Nephron (organoid): ENCODE measurements at regions not wholly inside any gene's neighbourhood (a gene's known extent, or its start where the extent isn't known, plus 50 kb on each side); places are given as distances from the start of the nearest gene placed in this dataset.

ENCODE experiments used
- H3K27ac Mint-ChIP-seq, 3 experiments: 2 replicates each; pipeline ENCODE4 v1.8.0; 2020; ENCODE audit warnings: mixed read lengths in 3 of 3, mild to moderate bottlenecking in 2 of 3, moderate library complexity in 1 of 3
- H3K27me3 Mint-ChIP-seq: 2 replicates; pipeline ENCODE4 v1.8.0; 2021; ENCODE audit warnings: low read depth, mild to moderate bottlenecking, moderate library complexity, mixed read lengths
- H3K36me3 Mint-ChIP-seq: 2 replicates; pipeline ENCODE4 v1.8.0; 2020; ENCODE audit warnings: low read depth, mixed read lengths
- H3K4me1 Mint-ChIP-seq: 2 replicates; pipeline ENCODE4 v1.8.0; 2020; ENCODE audit warnings: mixed read lengths
- H3K4me3 Mint-ChIP-seq, 3 experiments: 2 replicates each; pipeline ENCODE4 v1.8.0; 2020; ENCODE audit warnings: mild to moderate bottlenecking in 3 of 3, mixed read lengths in 3 of 3, moderate library complexity in 2 of 3
- H3K9me3 Mint-ChIP-seq: 2 replicates; pipeline ENCODE4 v1.8.0; 2020; ENCODE audit warnings: mixed read lengths
- TF ChIP-seq, protein P1 (sequence below), 3 experiments: fragments of 200-600 bp; sonication (generic); IDR thresholded peaks; one replicate each; pipeline ENCODE4 v1.5.0; 2021; ENCODE audit warnings: antibody characterized with exemption in 3 of 3; ENCODE audit not compliant: unreplicated experiment in 3 of 3

DNA sequence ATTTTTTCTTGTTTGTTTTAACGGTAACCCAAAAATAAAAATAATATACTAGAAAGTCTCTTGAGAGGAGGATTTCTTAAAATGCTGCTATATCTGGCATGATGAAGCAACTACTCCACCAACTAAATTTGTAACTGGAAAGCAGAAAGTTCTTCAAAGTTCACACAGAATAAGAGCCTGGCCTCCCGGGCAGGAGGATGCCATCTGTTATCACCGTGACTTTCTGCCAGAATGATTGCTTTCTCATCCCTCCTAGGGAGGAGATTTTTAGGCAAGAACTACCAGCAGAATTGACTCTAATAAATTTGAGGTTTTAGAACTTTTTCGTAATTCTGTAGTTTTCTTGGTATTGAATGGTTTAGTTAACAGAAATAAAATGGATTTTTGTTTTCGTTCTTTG lies 464.6 kb upstream of the ACTBL2 start:
- no peaks in the 10 kb centered on the region for H3K4me1 Mint-ChIP-seq
- no peaks in the 10 kb centered on the region for H3K36me3 Mint-ChIP-seq
- TF ChIP-seq, protein P1, sequence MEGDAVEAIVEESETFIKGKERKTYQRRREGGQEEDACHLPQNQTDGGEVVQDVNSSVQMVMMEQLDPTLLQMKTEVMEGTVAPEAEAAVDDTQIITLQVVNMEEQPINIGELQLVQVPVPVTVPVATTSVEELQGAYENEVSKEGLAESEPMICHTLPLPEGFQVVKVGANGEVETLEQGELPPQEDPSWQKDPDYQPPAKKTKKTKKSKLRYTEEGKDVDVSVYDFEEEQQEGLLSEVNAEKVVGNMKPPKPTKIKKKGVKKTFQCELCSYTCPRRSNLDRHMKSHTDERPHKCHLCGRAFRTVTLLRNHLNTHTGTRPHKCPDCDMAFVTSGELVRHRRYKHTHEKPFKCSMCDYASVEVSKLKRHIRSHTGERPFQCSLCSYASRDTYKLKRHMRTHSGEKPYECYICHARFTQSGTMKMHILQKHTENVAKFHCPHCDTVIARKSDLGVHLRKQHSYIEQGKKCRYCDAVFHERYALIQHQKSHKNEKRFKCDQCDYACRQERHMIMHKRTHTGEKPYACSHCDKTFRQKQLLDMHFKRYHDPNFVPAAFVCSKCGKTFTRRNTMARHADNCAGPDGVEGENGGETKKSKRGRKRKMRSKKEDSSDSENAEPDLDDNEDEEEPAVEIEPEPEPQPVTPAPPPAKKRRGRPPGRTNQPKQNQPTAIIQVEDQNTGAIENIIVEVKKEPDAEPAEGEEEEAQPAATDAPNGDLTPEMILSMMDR (IDR thresholded peaks at IDR 0.05; ENCODE audit: unreplicated experiment in 3 of 3): no peak
- no peak overlapping the region for H3K4me3 Mint-ChIP-seq
- peaks cover 12% of the 10 kb centered on the region for H3K9me3 Mint-ChIP-seq
- no peaks in the 10 kb centered on the region for H3K27me3 Mint-ChIP-seq
- no peak overlapping the region for H3K27ac Mint-ChIP-seq

- Mint-ChIP-seq H3K27me3 (no peaks in the 10 kb centered on the region), H3K4me1 (no peaks in the 10 kb centered on the region), H3K9me3 (peaks cover 12% of the 10 kb centered on the region), H3K27ac (no peak overlapping the region), H3K36me3 (peaks cover 3% of the 10 kb centered on the region), H3K4me3 (no peak overlapping the region)
- TF ChIP-seq, protein P1 (IDR thresholded peaks at IDR 0.05; ENCODE audit: unreplicated experiment in 3 of 3): no peak
These were observed 458.3 kb upstream of the ACTBL2 start for GRCh38 chr5:57940879-57941278.

DNA sequence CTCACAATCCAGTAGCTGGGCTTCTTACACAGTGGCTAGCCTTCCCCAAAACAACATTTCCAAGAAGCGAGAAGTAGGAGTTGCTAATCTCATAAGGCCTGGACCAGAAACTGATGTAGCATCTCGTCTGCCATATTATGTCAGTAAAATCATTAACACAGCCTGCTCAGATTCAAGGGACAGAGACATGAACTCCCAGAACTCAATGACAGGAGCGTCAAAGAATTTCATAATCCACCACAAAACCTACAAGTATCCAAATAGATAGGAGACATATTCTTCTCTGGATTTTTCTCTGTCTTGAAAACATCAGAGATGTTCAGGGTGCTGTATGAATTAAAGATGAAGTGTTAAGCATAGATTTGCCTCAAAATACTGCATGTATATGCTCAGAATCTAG lies 457.6 kb upstream of the ACTBL2 start:
- no peaks in the 10 kb centered on the region for H3K27me3 Mint-ChIP-seq
- peaks cover 3% of the 10 kb centered on the region for H3K36me3 Mint-ChIP-seq
- TF ChIP-seq, protein P1 (IDR thresholded peaks at IDR 0.05; ENCODE audit: unreplicated experiment in 3 of 3): no peak
- H3K9me3 Mint-ChIP-seq: peaks cover 11% of the 10 kb centered on the region
- H3K4me1 Mint-ChIP-seq: no peaks in the 10 kb centered on the region
- no peak overlapping the region for H3K4me3 Mint-ChIP-seq
- H3K27ac Mint-ChIP-seq: no peak overlapping the region

DNA sequence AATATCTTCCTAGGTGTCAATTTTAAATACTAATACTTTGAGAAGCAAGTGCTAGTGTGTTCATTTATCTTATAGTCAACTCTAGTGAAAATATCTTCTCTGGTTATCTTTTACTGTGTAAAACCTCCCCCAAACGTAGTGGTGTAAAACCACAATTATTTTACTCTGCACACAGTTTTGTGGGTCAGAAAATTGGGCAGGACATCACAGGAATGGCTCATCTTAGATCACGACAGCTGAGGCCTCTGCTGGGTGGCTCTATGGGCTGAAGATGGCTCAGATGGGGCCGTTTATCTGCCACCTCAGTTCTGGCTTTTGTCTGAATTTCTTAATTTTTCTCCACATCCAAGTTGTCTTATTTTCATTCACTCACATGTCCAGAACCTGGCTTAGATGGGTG lies 457.2 kb upstream of the ACTBL2 start:
- H3K4me3 Mint-ChIP-seq: no peak overlapping the region
- no peak overlapping the region for H3K27ac Mint-ChIP-seq
- no peaks in the 10 kb centered on the region for H3K27me3 Mint-ChIP-seq
- H3K36me3 Mint-ChIP-seq: peaks cover 3% of the 10 kb centered on the region
- no peaks in the 10 kb centered on the region for H3K4me1 Mint-ChIP-seq
- peaks cover 11% of the 10 kb centered on the region for H3K9me3 Mint-ChIP-seq
- TF ChIP-seq, protein P1 (IDR thresholded peaks at IDR 0.05; ENCODE audit: unreplicated experiment in 3 of 3): no peak

GRCh38 chr5:57939335-57939734 lies 456.7 kb upstream of the ACTBL2 start:
- Mint-ChIP-seq H3K27me3 (no peaks in the 10 kb centered on the region), H3K27ac (no peak overlapping the region), H3K4me3 (no peak overlapping the region), H3K9me3 (peaks cover 9% of the 10 kb centered on the region), H3K36me3 (peaks cover 3% of the 10 kb centered on the region), H3K4me1 (no peaks in the 10 kb centered on the region)
- TF ChIP-seq, protein P1 (IDR thresholded peaks at IDR 0.05; ENCODE audit: unreplicated experiment in 3 of 3): no peak

DNA sequence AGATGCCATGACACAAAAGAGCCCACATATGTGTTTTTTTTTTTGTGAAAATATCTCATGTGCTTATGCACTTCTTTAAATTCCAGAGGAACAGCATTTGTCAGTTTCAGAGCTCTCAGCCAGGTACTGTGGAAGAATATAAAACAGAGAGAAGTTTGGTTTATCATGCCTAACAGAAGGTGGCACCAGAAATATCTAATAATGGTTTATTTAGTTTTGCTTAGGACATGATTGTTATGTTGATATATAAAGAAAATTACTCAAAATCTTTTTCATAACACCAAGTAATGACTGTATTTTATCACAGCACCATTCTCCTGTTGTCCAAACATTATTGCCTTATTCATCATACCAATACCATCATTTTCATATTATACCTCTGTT lies 455.6 kb upstream of the ACTBL2 start:
- Mint-ChIP-seq H3K27me3 (no peaks in the 10 kb centered on the region), H3K9me3 (peaks cover 11% of the 10 kb centered on the region), H3K36me3 (peaks cover 3% of the 10 kb centered on the region), H3K4me3 (no peak overlapping the region), H3K27ac (no peak overlapping the region), H3K4me1 (no peaks in the 10 kb centered on the region)
- TF ChIP-seq, protein P1 (IDR thresholded peaks at IDR 0.05; ENCODE audit: unreplicated experiment in 3 of 3): no peak
